ENCODE measurements at regions not wholly inside any gene's neighbourhood (a gene's known extent, or its start where the extent isn't known, plus 50 kb on each side); places are given as distances from the start of the nearest gene placed in this dataset.

- H3K27ac ChIP-seq = no peak overlapping the region
- H3K27me3 ChIP-seq (replicated peaks) = no peaks in the 10 kb centered on the region
- H3K9me3 ChIP-seq (replicated peaks) = no peaks in the 10 kb centered on the region
- H3K36me3 ChIP-seq = no peaks in the 10 kb centered on the region
- H3K4me1 ChIP-seq (replicated peaks) = no peaks in the 10 kb centered on the region
- H3K4me3 ChIP-seq = no peak overlapping the region
- no peak for DNase-seq (ENCODE audit: low read depth in 1 of 2, low spot score in 2 of 2)
Observed at GRCh38 chr2:22626621-22627020, 758.4 kb upstream of the KLHL29 start.

DNA sequence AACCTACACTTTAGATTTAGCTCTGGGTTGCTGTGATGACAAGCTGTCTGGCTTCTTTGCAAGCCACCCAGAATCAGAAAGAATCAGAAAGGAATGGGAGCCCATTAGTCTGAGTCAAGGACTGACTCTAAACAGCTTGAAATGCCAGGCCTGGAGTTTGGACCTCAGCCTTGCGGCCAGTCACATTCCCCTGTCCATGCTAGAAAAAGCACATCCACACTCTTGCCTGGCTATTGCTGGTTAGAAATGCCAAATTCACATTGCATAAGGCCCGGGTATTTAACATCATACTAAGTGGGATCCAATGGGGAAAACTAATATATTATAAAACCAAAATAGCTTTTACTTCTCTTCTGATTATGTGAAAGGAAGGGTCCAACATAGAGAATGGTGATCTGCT lies 756.8 kb upstream of the KLHL29 start:
- H3K4me3 ChIP-seq = no peak overlapping the region
- H3K36me3 ChIP-seq = no peaks in the 10 kb centered on the region
- H3K27ac ChIP-seq = no peak overlapping the region
- H3K27me3 ChIP-seq (replicated peaks) = no peaks in the 10 kb centered on the region
- no peaks in the 10 kb centered on the region for H3K4me1 ChIP-seq (replicated peaks)
- DNase-seq (ENCODE audit: low read depth in 1 of 2, low spot score in 2 of 2) = no peak
- no peaks in the 10 kb centered on the region for H3K9me3 ChIP-seq (replicated peaks)

GRCh38 chr2:22628906-22629305 lies 756.1 kb upstream of the KLHL29 start:
- H3K36me3 ChIP-seq = no peaks in the 10 kb centered on the region
- no peak overlapping the region for H3K4me3 ChIP-seq
- H3K4me1 ChIP-seq (replicated peaks) = no peaks in the 10 kb centered on the region
- no peaks in the 10 kb centered on the region for H3K9me3 ChIP-seq (replicated peaks)
- no peaks in the 10 kb centered on the region for H3K27me3 ChIP-seq (replicated peaks)
- H3K27ac ChIP-seq = no peak overlapping the region
- no peak for DNase-seq (ENCODE audit: low read depth in 1 of 2, low spot score in 2 of 2)

DNA sequence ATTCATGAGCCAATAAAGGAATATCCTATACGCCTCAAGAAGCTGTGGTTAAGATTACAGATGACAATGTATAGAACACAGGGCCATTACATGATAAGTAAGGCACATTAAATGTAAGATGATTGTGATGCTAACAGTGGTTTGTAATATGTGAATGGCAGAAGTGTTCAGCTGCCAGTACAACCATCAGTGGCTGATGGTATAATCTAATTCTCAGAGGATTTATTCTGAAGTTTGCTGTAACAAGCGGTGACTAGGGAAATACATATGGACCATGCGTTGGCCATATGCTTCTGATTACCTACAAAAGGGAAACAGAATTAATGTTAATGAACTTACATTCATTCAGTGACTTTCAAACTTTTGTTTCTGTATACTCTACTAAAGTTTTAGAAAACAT lies 750.8 kb upstream of the KLHL29 start:
- no peak overlapping the region for H3K27ac ChIP-seq
- no peaks in the 10 kb centered on the region for H3K9me3 ChIP-seq (replicated peaks)
- no peaks in the 10 kb centered on the region for H3K4me1 ChIP-seq (replicated peaks)
- no peaks in the 10 kb centered on the region for H3K36me3 ChIP-seq
- DNase-seq (ENCODE audit: low read depth in 1 of 2, low spot score in 2 of 2) = no peak
- no peaks in the 10 kb centered on the region for H3K27me3 ChIP-seq (replicated peaks)
- no peak overlapping the region for H3K4me3 ChIP-seq

- Histone ChIP-seq H3K4me1 (replicated peaks) (no peaks in the 10 kb centered on the region), H3K9me3 (replicated peaks) (no peaks in the 10 kb centered on the region), H3K27ac (no peak overlapping the region), H3K36me3 (no peaks in the 10 kb centered on the region), H3K4me3 (no peak overlapping the region), H3K27me3 (replicated peaks) (no peaks in the 10 kb centered on the region)
- no peak for DNase-seq (ENCODE audit: low read depth in 1 of 2, low spot score in 2 of 2)
Observed at GRCh38 chr2:22656426-22656825, 728.6 kb upstream of the KLHL29 start.

DNA sequence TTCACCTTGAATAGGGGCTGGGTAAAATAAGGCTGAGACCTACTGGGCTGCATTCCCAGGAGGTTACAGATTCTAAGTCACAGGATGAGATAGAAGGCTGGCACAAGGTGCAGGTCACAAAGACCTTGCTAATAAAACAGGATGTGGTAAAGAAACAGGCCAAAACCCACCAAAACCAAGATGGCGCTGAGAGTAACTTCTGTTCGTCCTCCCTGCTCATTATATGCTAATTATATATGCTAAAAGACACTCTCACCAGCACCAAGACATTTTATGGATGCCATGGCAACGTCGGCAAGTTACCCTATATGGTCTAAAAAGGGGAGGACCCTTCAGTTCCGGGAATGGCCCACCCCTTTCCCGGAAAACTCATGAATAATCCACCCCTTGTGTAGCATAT lies 711.5 kb upstream of the KLHL29 start:
- DNase-seq (ENCODE audit: low read depth in 1 of 2, low spot score in 2 of 2) = no peak
- Histone ChIP-seq H3K27me3 (replicated peaks) (no peaks in the 10 kb centered on the region), H3K9me3 (replicated peaks) (no peaks in the 10 kb centered on the region), H3K27ac (no peak overlapping the region), H3K4me1 (replicated peaks) (no peaks in the 10 kb centered on the region), H3K4me3 (no peak overlapping the region), H3K36me3 (no peaks in the 10 kb centered on the region)

DNA sequence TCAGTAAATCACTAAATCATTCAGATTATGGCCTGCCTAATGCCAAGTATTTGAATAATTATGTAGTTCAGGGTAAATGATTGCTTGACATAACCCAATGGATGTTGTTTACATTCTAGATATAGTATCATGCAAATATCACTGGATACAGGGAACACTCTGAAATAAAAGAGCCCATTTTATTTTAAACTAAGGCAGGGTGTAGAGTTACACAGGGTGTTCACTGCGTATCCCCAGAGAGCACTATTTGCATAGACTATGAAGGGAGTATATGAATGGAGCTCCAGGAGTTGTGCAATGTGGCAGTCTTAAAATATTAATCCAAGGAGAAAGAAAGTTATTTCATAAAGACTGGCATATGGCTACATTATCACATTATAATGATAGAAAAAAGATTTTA lies 701.1 kb upstream of the KLHL29 start:
- H3K27me3 ChIP-seq (replicated peaks) = no peaks in the 10 kb centered on the region

GRCh38 chr2:22690096-22690495 lies 694.9 kb upstream of the KLHL29 start:
- no peaks in the 10 kb centered on the region for H3K36me3 ChIP-seq
- DNase-seq (ENCODE audit: low read depth in 1 of 2, low spot score in 2 of 2) = no peak
- no peaks in the 10 kb centered on the region for H3K9me3 ChIP-seq (replicated peaks)
- no peaks in the 10 kb centered on the region for H3K4me1 ChIP-seq (replicated peaks)
- H3K27me3 ChIP-seq (replicated peaks) = no peaks in the 10 kb centered on the region
- H3K4me3 ChIP-seq = no peak overlapping the region
- H3K27ac ChIP-seq = no peak overlapping the region

More for the DNA sequence above, 701.1 kb upstream of the KLHL29 start:
- Histone ChIP-seq H3K36me3 (no peaks in the 10 kb centered on the region), H3K4me1 (replicated peaks) (no peaks in the 10 kb centered on the region), H3K27ac (no peak overlapping the region), H3K9me3 (replicated peaks) (no peaks in the 10 kb centered on the region), H3K4me3 (no peak overlapping the region)
- no peak for DNase-seq (ENCODE audit: low read depth in 1 of 2, low spot score in 2 of 2)

- no peaks in the 10 kb centered on the region for H3K36me3 ChIP-seq
- no peaks in the 10 kb centered on the region for H3K27me3 ChIP-seq (replicated peaks)
- H3K27ac ChIP-seq = no peak overlapping the region
- no peaks in the 10 kb centered on the region for H3K4me1 ChIP-seq (replicated peaks)
- H3K4me3 ChIP-seq = no peak overlapping the region
- DNase-seq (ENCODE audit: low read depth in 1 of 2, low spot score in 2 of 2) = no peak
- no peaks in the 10 kb centered on the region for H3K9me3 ChIP-seq (replicated peaks)
Observed at GRCh38 chr2:22691666-22692065, 693.3 kb upstream of the KLHL29 start.

DNA sequence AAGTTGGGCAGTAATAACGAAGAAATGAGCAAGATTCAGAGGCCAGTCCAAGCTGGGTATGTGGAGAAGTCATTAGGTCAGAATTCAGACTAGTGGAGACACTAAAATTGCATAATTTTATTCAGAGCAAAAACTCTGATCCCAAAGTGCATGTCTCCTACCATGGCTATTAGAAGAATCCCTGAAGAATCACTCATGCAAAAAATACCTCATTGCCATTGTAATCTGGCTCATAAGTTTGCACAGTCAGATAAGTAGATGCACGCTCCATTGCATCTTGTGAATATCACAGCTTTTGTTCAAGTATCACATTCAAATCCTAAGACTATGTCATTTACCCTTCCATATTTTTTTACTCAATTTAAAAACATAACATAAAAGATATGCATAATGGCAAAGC lies 692.2 kb upstream of the KLHL29 start:
- no peak overlapping the region for H3K27ac ChIP-seq
- no peak for DNase-seq (ENCODE audit: low read depth in 1 of 2, low spot score in 2 of 2)
- no peaks in the 10 kb centered on the region for H3K27me3 ChIP-seq (replicated peaks)
- no peaks in the 10 kb centered on the region for H3K4me1 ChIP-seq (replicated peaks)
- no peaks in the 10 kb centered on the region for H3K36me3 ChIP-seq
- no peak overlapping the region for H3K4me3 ChIP-seq
- no peaks in the 10 kb centered on the region for H3K9me3 ChIP-seq (replicated peaks)

DNA sequence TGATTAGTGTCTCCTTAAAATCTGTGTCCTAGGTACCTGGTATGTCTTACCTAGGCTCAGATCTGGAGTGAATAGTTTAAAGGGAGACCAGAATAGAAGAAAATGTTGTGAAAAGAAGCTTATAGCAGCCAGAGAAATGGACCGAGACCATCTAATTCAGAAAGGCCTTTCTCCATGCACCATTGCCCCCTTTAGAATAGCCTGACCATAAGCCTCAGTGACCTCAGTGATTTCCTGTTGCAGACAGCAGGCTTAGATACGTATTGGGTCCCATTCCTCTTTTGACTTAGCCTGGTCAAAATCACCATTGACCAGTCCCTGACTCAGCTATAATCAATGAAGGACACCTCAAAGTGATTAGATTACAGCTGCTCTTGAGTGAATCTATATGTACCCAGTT lies 690.7 kb upstream of the KLHL29 start:
- Histone ChIP-seq H3K4me1 (replicated peaks) (no peaks in the 10 kb centered on the region), H3K27me3 (replicated peaks) (no peaks in the 10 kb centered on the region), H3K27ac (no peak overlapping the region), H3K4me3 (no peak overlapping the region), H3K36me3 (no peaks in the 10 kb centered on the region), H3K9me3 (replicated peaks) (no peaks in the 10 kb centered on the region)
- no peak for DNase-seq (ENCODE audit: low read depth in 1 of 2, low spot score in 2 of 2)

GRCh38 chr2:22694856-22695255 lies 690.1 kb upstream of the KLHL29 start:
- no peaks in the 10 kb centered on the region for H3K27me3 ChIP-seq (replicated peaks)
- H3K4me3 ChIP-seq = no peak overlapping the region
- no peaks in the 10 kb centered on the region for H3K36me3 ChIP-seq
- H3K4me1 ChIP-seq (replicated peaks) = no peaks in the 10 kb centered on the region
- H3K9me3 ChIP-seq (replicated peaks) = no peaks in the 10 kb centered on the region
- H3K27ac ChIP-seq = no peak overlapping the region
- no peak for DNase-seq (ENCODE audit: low read depth in 1 of 2, low spot score in 2 of 2)

GRCh38 chr2:22697054-22697788 lies 687.8 kb upstream of the KLHL29 start:
- no peaks in the 10 kb centered on the region for H3K36me3 ChIP-seq
- H3K4me3 ChIP-seq = no peak overlapping the region
- H3K9me3 ChIP-seq (replicated peaks) = no peaks in the 10 kb centered on the region
- DNase-seq (ENCODE audit: low read depth in 1 of 2, low spot score in 2 of 2) = no peak
- no peak overlapping the region for H3K27ac ChIP-seq
- H3K4me1 ChIP-seq (replicated peaks) = no peaks in the 10 kb centered on the region
- H3K27me3 ChIP-seq (replicated peaks) = no peaks in the 10 kb centered on the region

DNA sequence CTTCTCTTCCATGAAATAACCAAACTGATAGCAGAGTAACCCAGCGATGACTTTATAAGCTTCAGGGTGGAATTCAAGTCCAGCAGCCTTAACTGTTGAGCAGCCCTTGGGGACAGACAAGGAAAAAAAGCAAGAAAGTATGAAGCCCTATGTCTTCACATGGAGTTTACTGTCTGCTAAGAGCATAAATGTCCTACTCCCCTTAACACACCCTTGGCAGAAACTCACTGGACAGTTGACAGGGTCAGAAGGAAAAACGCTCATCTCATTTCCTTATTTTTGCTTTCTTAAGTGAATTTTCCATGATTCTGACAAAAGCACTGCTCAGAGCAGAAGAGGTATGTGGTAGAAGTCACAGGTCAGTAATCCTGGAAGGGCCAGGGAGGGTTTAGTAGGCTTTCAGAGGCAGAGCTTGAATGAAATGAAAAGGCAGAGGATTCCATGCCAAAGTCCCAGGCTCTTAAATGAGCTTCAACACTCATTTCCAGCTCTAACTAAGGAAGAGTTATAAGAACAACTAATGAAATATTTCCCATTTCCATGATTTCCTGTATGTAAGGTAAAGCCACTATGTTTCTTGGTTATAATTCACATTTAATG lies 683.3 kb upstream of the KLHL29 start:
- Histone ChIP-seq H3K27ac (no peak overlapping the region), H3K36me3 (no peaks in the 10 kb centered on the region), H3K4me3 (no peak overlapping the region), H3K4me1 (replicated peaks) (no peaks in the 10 kb centered on the region), H3K9me3 (replicated peaks) (no peaks in the 10 kb centered on the region), H3K27me3 (replicated peaks) (no peaks in the 10 kb centered on the region)
- DNase-seq (ENCODE audit: low read depth in 1 of 2, low spot score in 2 of 2) = no peak

Data from SJSA1 (cell line).